ENCODE measurements at regions not wholly inside any gene's neighbourhood (a gene's known extent, or its start where the extent isn't known, plus 50 kb on each side); places are given as distances from the start of the nearest gene placed in this dataset.
"Not testable (repeated sequence)": the region's sequence is repeated elsewhere in the genome, so short reads cannot be mapped to it uniquely, and the experiment has no call there.

- Histone ChIP-seq H3K27me3 (ENCODE audit: insufficient read depth, low read length, poor library complexity, severe bottlenecking) (no peaks in the 10 kb centered on the region), H3K36me3 (ENCODE audit: insufficient read depth, low read length) (no peaks in the 10 kb centered on the region), H3K9me3 (ENCODE audit: low read length) (no peaks in the 10 kb centered on the region), H3K27ac (ENCODE audit: low read depth, low read length) (no peak overlapping the region), H3K4me1 (ENCODE audit: insufficient read depth, low read length) (no peaks in the 10 kb centered on the region), H3K4me3 (ENCODE audit: low read length) (no peak overlapping the region)
- CTCF ChIA-PET, result no interaction called here
- Mint-ChIP-seq H3K4me1 (no peaks in the 10 kb centered on the region), H3K9me3 (peaks cover 0 to 3% (median 0%) of the 10 kb centered on the region in 5 donors), H3K36me3 (no peaks in the 10 kb centered on the region), H3K27me3 (no peaks in the 10 kb centered on the region), H3K27ac (no peak overlapping the region), H3K4me3 (no peak overlapping the region)
- POLR2A ChIA-PET, result no interaction called here
- no peak for DNase-seq
Measured at GRCh38 chr4:114423582-114423981, 175.0 kb upstream of the UGT8 start.

GRCh38 chr4:114435116-114435515 is 163.5 kb upstream of the UGT8 start:
- Mint-ChIP-seq H3K4me1 (no peaks in the 10 kb centered on the region), H3K4me3 (no peak overlapping the region), H3K36me3 (no peaks in the 10 kb centered on the region), H3K9me3 (peaks cover 0 to 3% (median 0%) of the 10 kb centered on the region in 5 donors), H3K27me3 (peaks cover 0 to 2% of the 10 kb centered on the region in 2 donors), H3K27ac (no peak overlapping the region)
- Histone ChIP-seq H3K27me3 (ENCODE audit: insufficient read depth, low read length, poor library complexity, severe bottlenecking) (no peaks in the 10 kb centered on the region), H3K9me3 (ENCODE audit: low read length) (no peaks in the 10 kb centered on the region), H3K4me1 (ENCODE audit: insufficient read depth, low read length) (no peaks in the 10 kb centered on the region), H3K4me3 (ENCODE audit: low read length) (no peak overlapping the region), H3K27ac (ENCODE audit: low read depth, low read length) (no peak overlapping the region), H3K36me3 (ENCODE audit: insufficient read depth, low read length) (no peaks in the 10 kb centered on the region)
- ChIA-PET CTCF (no interaction called here), POLR2A (no interaction called here)
- DNase-seq, result no peak

- Mint-ChIP-seq H3K27ac (no peak overlapping the region), H3K36me3 (no peaks in the 10 kb centered on the region), H3K9me3 (peaks cover 0 to 2% (median 0%) of the 10 kb centered on the region in 5 donors), H3K27me3 (peaks cover 0 to 1% of the 10 kb centered on the region in 2 donors), H3K4me1 (no peaks in the 10 kb centered on the region), H3K4me3 (no peak overlapping the region)
- POLR2A ChIA-PET, result no interaction called here
- Histone ChIP-seq H3K4me1 (ENCODE audit: insufficient read depth, low read length) (no peaks in the 10 kb centered on the region), H3K4me3 (ENCODE audit: low read length) (no peak overlapping the region), H3K9me3 (ENCODE audit: low read length) (no peaks in the 10 kb centered on the region), H3K27me3 (ENCODE audit: insufficient read depth, low read length, poor library complexity, severe bottlenecking) (no peaks in the 10 kb centered on the region), H3K36me3 (ENCODE audit: insufficient read depth, low read length) (no peaks in the 10 kb centered on the region), H3K27ac (ENCODE audit: low read depth, low read length) (no peak overlapping the region)
- CTCF ChIA-PET, result no interaction called here
- no peak for DNase-seq
Measured at GRCh38 chr4:114442856-114443255, 155.8 kb upstream of the UGT8 start.

GRCh38 chr4:114444211-114444610 is 154.4 kb upstream of the UGT8 start:
- H3K27ac ChIP-seq (ENCODE audit: low read depth, low read length), result no peak overlapping the region
- no peaks in the 10 kb centered on the region for H3K4me1 ChIP-seq (ENCODE audit: insufficient read depth, low read length)
- DNase-seq, result no peak
- no peaks in the 10 kb centered on the region for H3K36me3 ChIP-seq (ENCODE audit: insufficient read depth, low read length)
- no peak overlapping the region for H3K4me3 ChIP-seq (ENCODE audit: low read length)
- Mint-ChIP-seq H3K27me3 (peaks cover 0 to 2% of the 10 kb centered on the region in 2 donors), H3K4me3 (no peak overlapping the region), H3K27ac (no peak overlapping the region), H3K36me3 (no peaks in the 10 kb centered on the region), H3K4me1 (no peaks in the 10 kb centered on the region), H3K9me3 (peaks cover 0 to 4% (median 0%) of the 10 kb centered on the region in 5 donors)
- H3K9me3 ChIP-seq (ENCODE audit: low read length), result no peaks in the 10 kb centered on the region
- POLR2A ChIA-PET, result no interaction called here
- no peaks in the 10 kb centered on the region for H3K27me3 ChIP-seq (ENCODE audit: insufficient read depth, low read length, poor library complexity, severe bottlenecking)
- CTCF ChIA-PET, result no interaction called here

GRCh38 chr4:114447963-114448516 is 150.6 kb upstream of the UGT8 start:
- POLR2A ChIA-PET; H3K27me3 ChIP-seq (ENCODE audit: insufficient read depth, low read length, poor library complexity, severe bottlenecking); H3K4me1 ChIP-seq (ENCODE audit: insufficient read depth, low read length); CTCF ChIA-PET; H3K36me3 ChIP-seq (ENCODE audit: insufficient read depth, low read length); H3K9me3 ChIP-seq (ENCODE audit: low read length); H3K27ac Mint-ChIP-seq; H3K4me1 Mint-ChIP-seq; DNase-seq; H3K27me3 Mint-ChIP-seq; H3K4me3 Mint-ChIP-seq; H3K36me3 Mint-ChIP-seq; H3K27ac ChIP-seq (ENCODE audit: low read depth, low read length); H3K4me3 ChIP-seq (ENCODE audit: low read length): not testable (repeated sequence)
- peaks cover 0 to 12% (median 8%) of the 10 kb centered on the region in 5 donors for H3K9me3 Mint-ChIP-seq

- ChIA-PET CTCF (no interaction called here), POLR2A (no interaction called here)
- Mint-ChIP-seq H3K9me3 (no peaks in the 10 kb centered on the region), H3K4me1 (no peaks in the 10 kb centered on the region), H3K27me3 (peaks cover 0 to 1% of the 10 kb centered on the region in 2 donors), H3K36me3 (no peaks in the 10 kb centered on the region), H3K27ac (no peak overlapping the region), H3K4me3 (no peak overlapping the region)
- H3K4me3 ChIP-seq (ENCODE audit: low read length), result no peak overlapping the region
- DNase-seq, result no peak
- H3K36me3 ChIP-seq (ENCODE audit: insufficient read depth, low read length), result no peaks in the 10 kb centered on the region
- H3K27ac ChIP-seq (ENCODE audit: low read depth, low read length), result no peak overlapping the region
- H3K27me3 ChIP-seq (ENCODE audit: insufficient read depth, low read length, poor library complexity, severe bottlenecking), result no peaks in the 10 kb centered on the region
- H3K4me1 ChIP-seq (ENCODE audit: insufficient read depth, low read length), result no peaks in the 10 kb centered on the region
- no peaks in the 10 kb centered on the region for H3K9me3 ChIP-seq (ENCODE audit: low read length)
Measured at GRCh38 chr4:114458728-114459127, 139.9 kb upstream of the UGT8 start.

GRCh38 chr4:114464726-114465272 is 133.8 kb upstream of the UGT8 start:
- Histone ChIP-seq H3K4me1 (ENCODE audit: insufficient read depth, low read length) (no peaks in the 10 kb centered on the region), H3K4me3 (ENCODE audit: low read length) (no peak overlapping the region), H3K27ac (ENCODE audit: low read depth, low read length) (no peak overlapping the region), H3K36me3 (ENCODE audit: insufficient read depth, low read length) (no peaks in the 10 kb centered on the region), H3K9me3 (ENCODE audit: low read length) (no peaks in the 10 kb centered on the region), H3K27me3 (ENCODE audit: insufficient read depth, low read length, poor library complexity, severe bottlenecking) (no peaks in the 10 kb centered on the region)
- Mint-ChIP-seq H3K27ac (no peak overlapping the region), H3K36me3 (no peaks in the 10 kb centered on the region), H3K4me1 (no peaks in the 10 kb centered on the region), H3K9me3 (no peaks in the 10 kb centered on the region), H3K4me3 (no peak overlapping the region), H3K27me3 (no peaks in the 10 kb centered on the region)
- POLR2A ChIA-PET, result no interaction called here
- CTCF ChIA-PET, result no interaction called here
- no peak for DNase-seq

- Mint-ChIP-seq H3K27me3 (no peaks in the 10 kb centered on the region), H3K36me3 (no peaks in the 10 kb centered on the region), H3K27ac (no peak overlapping the region), H3K4me3 (no peak overlapping the region), H3K9me3 (no peaks in the 10 kb centered on the region), H3K4me1 (no peaks in the 10 kb centered on the region)
- H3K27ac ChIP-seq (ENCODE audit: low read depth, low read length), result no peak overlapping the region
- CTCF ChIA-PET, result no interaction called here
- H3K4me3 ChIP-seq (ENCODE audit: low read length), result no peak overlapping the region
- H3K9me3 ChIP-seq (ENCODE audit: low read length), result no peaks in the 10 kb centered on the region
- H3K4me1 ChIP-seq (ENCODE audit: insufficient read depth, low read length), result no peaks in the 10 kb centered on the region
- H3K36me3 ChIP-seq (ENCODE audit: insufficient read depth, low read length), result no peaks in the 10 kb centered on the region
- POLR2A ChIA-PET, result no interaction called here
- no peaks in the 10 kb centered on the region for H3K27me3 ChIP-seq (ENCODE audit: insufficient read depth, low read length, poor library complexity, severe bottlenecking)
- no peak for DNase-seq
Measured at GRCh38 chr4:114465766-114466165, 132.8 kb upstream of the UGT8 start.

- no peaks in the 10 kb centered on the region for H3K36me3 Mint-ChIP-seq
- no peaks in the 10 kb centered on the region for H3K9me3 Mint-ChIP-seq
- no peaks in the 10 kb centered on the region for H3K4me1 Mint-ChIP-seq
- CTCF ChIA-PET, result no interaction called here
- POLR2A ChIA-PET, result no interaction called here
- H3K4me3 Mint-ChIP-seq, result no peak overlapping the region
- Histone ChIP-seq H3K4me1 (ENCODE audit: insufficient read depth, low read length) (no peaks in the 10 kb centered on the region), H3K9me3 (ENCODE audit: low read length) (no peaks in the 10 kb centered on the region), H3K4me3 (ENCODE audit: low read length) (no peak overlapping the region), H3K27me3 (ENCODE audit: insufficient read depth, low read length, poor library complexity, severe bottlenecking) (no peaks in the 10 kb centered on the region), H3K36me3 (ENCODE audit: insufficient read depth, low read length) (no peaks in the 10 kb centered on the region), H3K27ac (ENCODE audit: low read depth, low read length) (no peak overlapping the region)
- no peak for DNase-seq
- no peak overlapping the region for H3K27ac Mint-ChIP-seq
- H3K27me3 Mint-ChIP-seq, result no peaks in the 10 kb centered on the region
Measured at GRCh38 chr4:114466299-114466698, 132.3 kb upstream of the UGT8 start.
